SU-DHL-6 (cell line): ENCODE measurements at regions not wholly inside any gene's neighbourhood (a gene's known extent, or its start where the extent isn't known, plus 50 kb on each side); places are given as distances from the start of the nearest gene placed in this dataset.

Source experiments
- H2AFZ ChIP-seq: fragments of 200-600 bp; sonication (generic); 2 replicates; pipeline ENCODE4 v1.6.1; 2014; ENCODE audit warnings: low read depth, mild to moderate bottlenecking, moderate library complexity, mixed read lengths, antibody characterized with exemption, low read length; ENCODE audit not compliant: severe bottlenecking
- H3F3A ChIP-seq: fragments of 200-600 bp; shearing (Covaris generic); 2 replicates; pipeline ENCODE4 v1.6.0; 2016; ENCODE audit warnings: antibody characterized with exemption, mild to moderate bottlenecking; ENCODE audit not compliant: insufficient read depth
- H3K27ac ChIP-seq: fragments of 200-600 bp; sonication (generic); 2 replicates; pipeline ENCODE4 v1.5.1; 2016; ENCODE audit warnings: low read depth, mild to moderate bottlenecking, low read length, moderate library complexity, mixed read lengths
- H3K27me3 ChIP-seq: fragments of 200-600 bp; sonication (generic), shearing (Covaris generic); 2 replicates; pipeline ENCODE4 v1.6.0; 2014; ENCODE audit warnings: mild to moderate bottlenecking, low read length
- H3K36me3 ChIP-seq: fragments of 200-600 bp; sonication (generic); 2 replicates; pipeline ENCODE4 v1.6.1; 2014; ENCODE audit warnings: mild to moderate bottlenecking, low read length, mixed read lengths
- H3K4me2 ChIP-seq: fragments of 300-600, 200-600 bp; shearing (Covaris generic), sonication (generic); 2 replicates; pipeline ENCODE4 v1.6.0; 2014; ENCODE audit warnings: low read length, low read depth, mild to moderate bottlenecking; ENCODE audit not compliant: poor library complexity, severe bottlenecking
- H3K4me3 ChIP-seq: fragments of 200-600 bp; sonication (generic); 2 replicates; pipeline ENCODE4 v1.5.1; 2014; ENCODE audit warnings: antibody characterized with exemption, low read length, mild to moderate bottlenecking, mixed read lengths; ENCODE audit not compliant: insufficient read depth, poor library complexity, severe bottlenecking
- H3K79me2 ChIP-seq: fragments of 200-600 bp; sonication (generic); 2 replicates; pipeline ENCODE4 v1.6.1; 2014; ENCODE audit warnings: mild to moderate bottlenecking, low read length, moderate library complexity; ENCODE audit not compliant: insufficient read depth
- H3K9ac ChIP-seq: fragments of 200-600 bp; sonication (generic); 2 replicates; pipeline ENCODE4 v1.7.0; 2014; ENCODE audit warnings: mild to moderate bottlenecking, low read length
- H3K9me2 ChIP-seq: fragments of 200-600 bp; sonication (generic); replicated peaks from 2 replicates; pipeline ENCODE4 v1.6.1; 2014; ENCODE audit warnings: low read length; ENCODE audit not compliant: insufficient read depth
- H3K9me3 ChIP-seq: fragments of 200-600 bp; sonication (generic); 2 replicates; pipeline ENCODE4 v1.6.1; 2014; ENCODE audit warnings: low read length, mixed read lengths; ENCODE audit not compliant: insufficient read depth
- H4K20me1 ChIP-seq: fragments of 200-600 bp; sonication (generic); 2 replicates; pipeline ENCODE4 v1.6.1; 2014; ENCODE audit warnings: low read depth, mild to moderate bottlenecking, antibody characterized with exemption, low read length, moderate library complexity, mixed read lengths
- CTCF ChIP-seq: fragments of 200-600 bp; sonication (generic); IDR thresholded peaks from one replicate; pipeline ENCODE4 v1.5.1; 2017; ENCODE audit warnings: antibody characterized with exemption, mild to moderate bottlenecking, low read length, moderate library complexity; ENCODE audit not compliant: insufficient read depth, poor library complexity, severe bottlenecking
- EZH2phosphoT487 ChIP-seq: fragments of 200-600 bp; sonication (generic), shearing (Covaris generic); conservative IDR thresholded peaks from 2 replicates; pipeline ENCODE4 v1.6.1; 2018; ENCODE audit warnings: mild to moderate bottlenecking, antibody characterized with exemption, low read length, moderate library complexity, mixed read lengths

DNA sequence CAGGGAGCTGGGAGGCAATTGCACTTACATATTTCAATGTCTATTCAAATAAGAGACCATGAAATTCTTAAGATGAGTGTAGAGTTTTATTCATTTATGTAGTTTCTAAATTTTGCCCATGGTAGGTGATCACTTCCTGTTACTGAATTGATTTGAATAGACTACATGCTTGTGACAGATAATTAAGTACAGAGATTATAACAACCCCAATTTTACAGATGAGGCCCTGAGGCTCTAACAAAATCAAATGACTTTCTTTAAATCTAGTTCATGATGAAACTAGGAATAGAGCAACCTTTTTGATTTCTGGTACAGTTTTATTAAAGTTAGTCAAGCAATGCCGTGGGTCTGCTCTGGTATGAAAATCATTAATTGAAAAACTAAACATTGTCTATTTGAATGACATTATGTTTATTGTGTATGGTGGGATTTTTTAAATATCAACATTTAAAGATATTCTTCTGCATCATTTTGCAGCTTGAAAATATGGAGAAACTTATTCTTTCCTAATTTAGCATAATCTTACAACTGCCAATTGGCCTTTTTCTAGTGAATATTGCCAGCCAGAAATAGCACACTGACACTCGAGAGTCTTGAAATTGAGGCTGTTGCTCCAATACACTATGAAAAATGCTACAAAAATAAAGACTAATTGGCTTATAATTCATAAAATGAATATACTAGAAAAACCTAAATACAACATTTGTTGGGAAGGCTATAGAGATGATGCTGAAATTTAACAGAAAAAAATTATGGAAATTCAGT is 308.9 kb downstream of the SLC6A15 start:
- H2AFZ ChIP-seq = no peak overlapping the region
- H3K9me2 ChIP-seq = no peaks in the 10 kb centered on the region
- no peaks in the 10 kb centered on the region for H3K9me3 ChIP-seq
- H4K20me1 ChIP-seq = no peaks in the 10 kb centered on the region
- H3K79me2 ChIP-seq = no peaks in the 10 kb centered on the region
- no peaks in the 10 kb centered on the region for H3K36me3 ChIP-seq
- H3K4me3 ChIP-seq = no peak overlapping the region
- H3K4me2 ChIP-seq = no peak overlapping the region
- H3F3A ChIP-seq = no peaks in the 10 kb centered on the region
- H3K27me3 ChIP-seq = no peaks in the 10 kb centered on the region
- no peak overlapping the region for H3K27ac ChIP-seq
- no peak for TF ChIP-seq CTCF
- TF ChIP-seq EZH2phosphoT487 = no peak
- no peak overlapping the region for H3K9ac ChIP-seq

- Histone ChIP-seq H4K20me1 (no peaks in the 10 kb centered on the region), H3K79me2 (no peaks in the 10 kb centered on the region), H3F3A (no peaks in the 10 kb centered on the region), H3K36me3 (no peaks in the 10 kb centered on the region), H3K27ac (no peak overlapping the region), H3K4me3 (no peak overlapping the region), H3K9me2 (no peaks in the 10 kb centered on the region), H3K9ac (no peak overlapping the region), H3K4me2 (no peak overlapping the region), H3K27me3 (no peaks in the 10 kb centered on the region), H2AFZ (peak overlapping the region; percentile 28), H3K9me3 (no peaks in the 10 kb centered on the region)
- TF ChIP-seq CTCF = no peak
- TF ChIP-seq EZH2phosphoT487 = no peak
Observed at GRCh38 chr12:84601483-84601882, 311.1 kb downstream of the SLC6A15 start.

GRCh38 chr12:84599539-84599938 is 313.1 kb downstream of the SLC6A15 start:
- H3K36me3 ChIP-seq = no peaks in the 10 kb centered on the region
- no peak overlapping the region for H3K4me2 ChIP-seq
- H3K9me3 ChIP-seq = no peaks in the 10 kb centered on the region
- H4K20me1 ChIP-seq = no peaks in the 10 kb centered on the region
- TF ChIP-seq CTCF (no peak), EZH2phosphoT487 (no peak)
- no peak overlapping the region for H3K27ac ChIP-seq
- H3K4me3 ChIP-seq = no peak overlapping the region
- H3F3A ChIP-seq = no peaks in the 10 kb centered on the region
- H3K79me2 ChIP-seq = no peaks in the 10 kb centered on the region
- H3K27me3 ChIP-seq = no peaks in the 10 kb centered on the region
- no peaks in the 10 kb centered on the region for H3K9me2 ChIP-seq
- H2AFZ ChIP-seq = no peak overlapping the region
- no peak overlapping the region for H3K9ac ChIP-seq
